AG09309 (cell line): ENCODE measurements at regions not wholly inside any gene's neighbourhood (a gene's known extent, or its start where the extent isn't known, plus 50 kb on each side); places are given as distances from the start of the nearest gene placed in this dataset.

Source experiments
- DNase-seq: peaks from one replicate; pipeline ENCODE4 v3.0.0-alpha.2; 2010; ENCODE audit warnings: low read depth
- H3K4me3 ChIP-seq: 2 replicates; pipeline ENCODE4 v1.5.1; 2011; ENCODE audit warnings: mild to moderate bottlenecking, low read depth, low read length, moderate library complexity; ENCODE audit not compliant: control insufficient read depth
- TF ChIP-seq, protein P1 (sequence below): IDR thresholded peaks from 2 replicates; pipeline ENCODE4 v1.5.1; 2011; ENCODE audit warnings: mild to moderate bottlenecking, low read depth, low read length, inconsistent platforms; ENCODE audit not compliant: insufficient read depth, control insufficient read depth; ENCODE audit errors: missing control alignments

GRCh38 chr15:25535866-25536265, 97.0 kb upstream of the UBE3A start:
- DNase-seq = no peak
- TF ChIP-seq, protein P1, sequence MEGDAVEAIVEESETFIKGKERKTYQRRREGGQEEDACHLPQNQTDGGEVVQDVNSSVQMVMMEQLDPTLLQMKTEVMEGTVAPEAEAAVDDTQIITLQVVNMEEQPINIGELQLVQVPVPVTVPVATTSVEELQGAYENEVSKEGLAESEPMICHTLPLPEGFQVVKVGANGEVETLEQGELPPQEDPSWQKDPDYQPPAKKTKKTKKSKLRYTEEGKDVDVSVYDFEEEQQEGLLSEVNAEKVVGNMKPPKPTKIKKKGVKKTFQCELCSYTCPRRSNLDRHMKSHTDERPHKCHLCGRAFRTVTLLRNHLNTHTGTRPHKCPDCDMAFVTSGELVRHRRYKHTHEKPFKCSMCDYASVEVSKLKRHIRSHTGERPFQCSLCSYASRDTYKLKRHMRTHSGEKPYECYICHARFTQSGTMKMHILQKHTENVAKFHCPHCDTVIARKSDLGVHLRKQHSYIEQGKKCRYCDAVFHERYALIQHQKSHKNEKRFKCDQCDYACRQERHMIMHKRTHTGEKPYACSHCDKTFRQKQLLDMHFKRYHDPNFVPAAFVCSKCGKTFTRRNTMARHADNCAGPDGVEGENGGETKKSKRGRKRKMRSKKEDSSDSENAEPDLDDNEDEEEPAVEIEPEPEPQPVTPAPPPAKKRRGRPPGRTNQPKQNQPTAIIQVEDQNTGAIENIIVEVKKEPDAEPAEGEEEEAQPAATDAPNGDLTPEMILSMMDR = no peak
- no peak overlapping the region for H3K4me3 ChIP-seq

GRCh38 chr15:25534293-25534692, 95.5 kb upstream of the UBE3A start:
- H3K4me3 ChIP-seq = no peak overlapping the region
- no peak for DNase-seq
- TF ChIP-seq, protein P1 = no peak

DNA sequence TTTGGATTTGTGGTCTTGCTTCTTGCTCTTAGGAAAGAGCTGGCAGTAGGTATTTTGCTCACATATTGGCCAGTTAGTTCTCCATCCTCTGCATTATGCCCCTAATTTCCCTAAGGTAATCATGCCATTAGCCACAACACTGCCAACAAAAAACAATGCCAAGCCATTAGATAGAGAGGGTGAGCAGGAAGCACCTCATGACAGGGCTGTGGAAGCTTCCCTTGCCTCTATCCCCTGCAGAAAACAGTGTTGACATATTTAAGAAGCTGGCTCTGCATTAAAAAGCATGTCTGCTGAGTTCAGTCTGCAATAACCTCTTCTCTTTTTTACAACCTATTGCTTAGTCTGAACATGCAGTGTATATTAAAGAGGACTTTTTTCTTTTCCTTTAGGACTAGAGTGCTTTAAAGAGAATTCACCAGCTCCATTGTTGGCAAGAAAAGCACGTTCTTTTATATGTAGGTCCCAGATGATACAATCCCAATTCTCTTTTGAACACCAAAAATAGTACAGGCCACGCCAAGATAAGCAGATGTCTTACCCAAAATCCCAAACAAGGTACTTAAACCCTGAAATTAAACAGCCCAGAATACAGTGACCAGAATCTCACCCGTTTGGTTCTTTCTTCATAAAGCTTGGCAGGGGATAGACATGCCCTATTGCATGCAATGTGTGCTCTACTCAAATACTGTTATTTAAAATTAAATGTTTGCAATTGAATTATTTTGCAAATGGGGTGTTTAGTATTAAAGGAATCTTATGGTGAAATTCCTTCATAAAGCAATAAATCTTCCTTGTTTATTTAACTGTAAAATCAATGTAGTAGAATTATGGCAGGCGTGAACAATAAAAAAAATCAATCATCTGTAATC, 93.7 kb upstream of the UBE3A start:
- no peak overlapping the region for H3K4me3 ChIP-seq
- TF ChIP-seq, protein P1 = no peak
- no peak for DNase-seq

DNA sequence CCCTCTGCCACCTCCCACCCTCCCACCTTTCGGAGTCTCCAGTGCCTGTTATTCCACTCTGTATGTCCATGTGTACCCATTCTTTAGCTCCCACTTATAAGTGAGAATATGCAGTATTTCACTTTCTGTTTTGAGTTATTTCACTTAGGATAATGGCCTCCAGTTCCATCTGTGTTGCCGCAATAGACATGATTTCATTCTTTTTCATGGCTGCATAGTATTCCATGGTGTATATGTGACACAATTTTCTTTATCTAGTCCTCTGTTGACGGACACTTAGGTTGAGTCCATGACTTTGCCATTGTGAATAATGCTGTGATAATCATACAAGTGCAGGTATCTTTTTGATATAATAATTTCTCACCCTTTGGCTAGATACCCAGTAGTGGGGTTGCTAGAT, 91.0 kb upstream of the UBE3A start:
- DNase-seq = no peak
- TF ChIP-seq, protein P1 = no peak
- no peak overlapping the region for H3K4me3 ChIP-seq

DNA sequence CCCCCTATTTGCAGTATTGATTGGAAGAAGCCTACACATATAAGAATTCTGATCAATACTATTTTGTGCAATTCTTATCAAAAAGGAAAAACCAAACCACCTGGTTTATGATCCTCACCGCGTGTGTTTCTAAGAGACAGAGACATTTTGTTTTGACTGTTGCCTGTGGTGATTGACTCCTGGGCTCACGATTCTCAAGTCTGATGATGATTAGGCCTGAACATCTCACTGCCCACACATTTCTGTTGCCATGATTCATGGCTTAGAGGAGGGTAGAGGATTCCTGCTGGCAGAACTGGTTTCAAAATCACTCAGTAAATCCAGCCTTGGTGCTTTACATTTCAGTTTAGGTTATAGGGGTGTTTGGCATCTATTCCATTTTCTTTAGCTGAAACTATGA, 88.3 kb upstream of the UBE3A start:
- no peak for DNase-seq
- TF ChIP-seq, protein P1 = no peak
- no peak overlapping the region for H3K4me3 ChIP-seq

- H3K4me3 ChIP-seq = no peak overlapping the region
- DNase-seq = no peak
- TF ChIP-seq, protein P1 = no peak
These were observed 86.9 kb upstream of the UBE3A start for GRCh38 chr15:25525741-25526140.
